ENCODE measurements at regions not wholly inside any gene's neighbourhood (a gene's known extent, or its start where the extent isn't known, plus 50 kb on each side); places are given as distances from the start of the nearest gene placed in this dataset.

GRCh38 chr9:26470284-26470683 is 422.3 kb downstream of the CAAP1 start:
- TF ChIP-seq, protein P1, sequence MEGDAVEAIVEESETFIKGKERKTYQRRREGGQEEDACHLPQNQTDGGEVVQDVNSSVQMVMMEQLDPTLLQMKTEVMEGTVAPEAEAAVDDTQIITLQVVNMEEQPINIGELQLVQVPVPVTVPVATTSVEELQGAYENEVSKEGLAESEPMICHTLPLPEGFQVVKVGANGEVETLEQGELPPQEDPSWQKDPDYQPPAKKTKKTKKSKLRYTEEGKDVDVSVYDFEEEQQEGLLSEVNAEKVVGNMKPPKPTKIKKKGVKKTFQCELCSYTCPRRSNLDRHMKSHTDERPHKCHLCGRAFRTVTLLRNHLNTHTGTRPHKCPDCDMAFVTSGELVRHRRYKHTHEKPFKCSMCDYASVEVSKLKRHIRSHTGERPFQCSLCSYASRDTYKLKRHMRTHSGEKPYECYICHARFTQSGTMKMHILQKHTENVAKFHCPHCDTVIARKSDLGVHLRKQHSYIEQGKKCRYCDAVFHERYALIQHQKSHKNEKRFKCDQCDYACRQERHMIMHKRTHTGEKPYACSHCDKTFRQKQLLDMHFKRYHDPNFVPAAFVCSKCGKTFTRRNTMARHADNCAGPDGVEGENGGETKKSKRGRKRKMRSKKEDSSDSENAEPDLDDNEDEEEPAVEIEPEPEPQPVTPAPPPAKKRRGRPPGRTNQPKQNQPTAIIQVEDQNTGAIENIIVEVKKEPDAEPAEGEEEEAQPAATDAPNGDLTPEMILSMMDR (conservative IDR thresholded peaks at IDR 0.05; ENCODE audit: low read length): no peak
- TF ChIP-seq EZH2phosphoT487 (IDR thresholded peaks at IDR 0.05; ENCODE audit: borderline replicate concordance): no peak
